GM12878 (cell line): ENCODE measurements at regions not wholly inside any gene's neighbourhood (a gene's known extent, or its start where the extent isn't known, plus 50 kb on each side); places are given as distances from the start of the nearest gene placed in this dataset.

Experiments
- CBFB ChIP-seq: IDR thresholded peaks from 2 replicates; pipeline ENCODE4 v1.6.1; 2016; ENCODE audit warnings: antibody characterized with exemption, low read depth
- CBX3 ChIP-seq: fragments of 200-600 bp; sonication (generic); IDR thresholded peaks from 2 replicates; pipeline ENCODE4 v1.6.1; 2016; ENCODE audit warnings: low read depth, borderline replicate concordance
- CTCF ChIP-seq, 3 experiments: IDR thresholded peaks in 2 of 3; conservative IDR thresholded peaks in 1 of 3; 2 replicates each; pipeline ENCODE4 v1.5.1; 2011; ENCODE audit warnings: low read depth in 3 of 3, low read length in 3 of 3, mild to moderate bottlenecking in 3 of 3, control low read depth in 2 of 3, moderate library complexity in 2 of 3, inconsistent platforms in 1 of 3, mixed read lengths in 1 of 3; ENCODE audit not compliant: control insufficient read depth in 2 of 3, insufficient read depth in 1 of 3; ENCODE audit errors: extremely low read depth in 1 of 3
- GABPA ChIP-seq: IDR thresholded peaks from 2 replicates; pipeline ENCODE4 v1.6.1; 2014; ENCODE audit warnings: antibody characterized with exemption, low read depth, mild to moderate bottlenecking, inconsistent platforms
- NBN ChIP-seq: fragments of 450-650 bp; IDR thresholded peaks from 2 replicates; pipeline ENCODE4 v1.6.1; 2016
- PAX8 ChIP-seq: fragments of 450-650 bp; IDR thresholded peaks from 2 replicates; pipeline ENCODE4 v1.6.1; 2017; ENCODE audit warnings: mild to moderate bottlenecking, moderate library complexity
- POLR2AphosphoS2 ChIP-seq: IDR thresholded peaks from 2 replicates; pipeline ENCODE4 v1.6.1; 2011; ENCODE audit warnings: low read depth, mild to moderate bottlenecking, low read length, improper control_type of control experiment, moderate library complexity
- POLR2AphosphoS5 ChIP-seq: IDR thresholded peaks from 2 replicates; pipeline ENCODE4 v1.6.1; 2011; ENCODE audit warnings: mild to moderate bottlenecking, low read length, inconsistent platforms
- RELA ChIP-seq: fragments of 450-650 bp; IDR thresholded peaks from 2 replicates; pipeline ENCODE4 v1.8.0; 2014; ENCODE audit warnings: borderline replicate concordance; ENCODE audit not compliant: partially characterized antibody
- REST ChIP-seq: IDR thresholded peaks from 2 replicates; pipeline ENCODE4 v1.6.1; 2012; ENCODE audit warnings: mild to moderate bottlenecking, low read depth, low read length
- YY1 ChIP-seq: IDR thresholded peaks from 2 replicates; pipeline ENCODE4 v1.6.1; 2011; ENCODE audit warnings: low read depth, mild to moderate bottlenecking, low read length
- ZZZ3 ChIP-seq: IDR thresholded peaks from 2 replicates; pipeline ENCODE4 v1.6.1; 2011; ENCODE audit warnings: low read depth; ENCODE audit not compliant: control insufficient read depth, insufficient read length

- TF ChIP-seq GABPA: no peak
- no peak for TF ChIP-seq CTCF (IDR thresholded peaks at IDR 0.05 in 2 of 3, conservative IDR thresholded peaks at IDR 0.05 in 1 of 3; ENCODE audit: control insufficient read depth in 2 of 3, extremely low read depth in 1 of 3, insufficient read depth in 1 of 3, low read depth in 3 of 3, low read length in 3 of 3)
- TF ChIP-seq PAX8: no peak
- TF ChIP-seq ZZZ3: no peak
- TF ChIP-seq YY1: no peak
- no peak for TF ChIP-seq CBFB
- no peak for TF ChIP-seq REST
- no peak for TF ChIP-seq RELA
- TF ChIP-seq POLR2AphosphoS2: no peak
- no peak for TF ChIP-seq POLR2AphosphoS5
- TF ChIP-seq NBN: no peak
- no peak for TF ChIP-seq CBX3
Measured at GRCh38 chr14:34122081-34122480, 171.2 kb upstream of the EGLN3 start.
